Erythroblast (primary cell): ENCODE measurements at regions not wholly inside any gene's neighbourhood (a gene's known extent, or its start where the extent isn't known, plus 50 kb on each side); places are given as distances from the start of the nearest gene placed in this dataset.
A peak's percentile ranks its signal among the peaks of the same experiment; 100 is the strongest.

Experiments
- DNase-seq, 2 experiments: peaks; one replicate each; lab custom pipeline; 2025; lab: John Stamatoyannopoulos, UW
- GATA1 ChIP-seq: IDR thresholded peaks from 2 replicates; pipeline ENCODE4 v1.6.1; 2011; ENCODE audit warnings: low read depth, mild to moderate bottlenecking, control low read depth, low read length, moderate library complexity
- POLR2A ChIP-seq: IDR thresholded peaks from 2 replicates; pipeline ENCODE4 v1.6.1; 2011; ENCODE audit warnings: mild to moderate bottlenecking, low read length

- peak; percentile 6 to 27 for DNase-seq
- no peak for TF ChIP-seq POLR2A
- no peak for TF ChIP-seq GATA1
Observed at GRCh38 chr9:23492126-23493002, 333.7 kb downstream of the ELAVL2 start.

DNA sequence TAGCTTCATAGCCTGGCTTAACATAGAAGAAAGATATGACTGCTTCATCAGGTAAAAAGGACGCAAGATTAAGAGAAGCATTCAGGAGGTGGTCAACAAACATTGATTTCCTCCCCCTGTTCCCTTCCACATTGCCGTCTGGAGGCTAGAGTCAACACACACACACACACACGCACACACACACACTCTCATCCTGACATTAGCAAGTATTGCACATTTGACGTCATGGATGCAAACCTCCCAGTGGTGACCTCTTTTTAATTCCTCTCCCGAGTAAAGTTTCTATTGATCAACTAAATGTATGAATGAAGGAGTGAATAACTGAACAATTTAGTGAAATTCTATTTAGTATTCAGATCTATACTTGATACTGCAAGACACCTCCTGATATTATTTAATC, 332.8 kb downstream of the ELAVL2 start:
- TF ChIP-seq GATA1 (no peak), POLR2A (no peak)
- no peak for DNase-seq

DNA sequence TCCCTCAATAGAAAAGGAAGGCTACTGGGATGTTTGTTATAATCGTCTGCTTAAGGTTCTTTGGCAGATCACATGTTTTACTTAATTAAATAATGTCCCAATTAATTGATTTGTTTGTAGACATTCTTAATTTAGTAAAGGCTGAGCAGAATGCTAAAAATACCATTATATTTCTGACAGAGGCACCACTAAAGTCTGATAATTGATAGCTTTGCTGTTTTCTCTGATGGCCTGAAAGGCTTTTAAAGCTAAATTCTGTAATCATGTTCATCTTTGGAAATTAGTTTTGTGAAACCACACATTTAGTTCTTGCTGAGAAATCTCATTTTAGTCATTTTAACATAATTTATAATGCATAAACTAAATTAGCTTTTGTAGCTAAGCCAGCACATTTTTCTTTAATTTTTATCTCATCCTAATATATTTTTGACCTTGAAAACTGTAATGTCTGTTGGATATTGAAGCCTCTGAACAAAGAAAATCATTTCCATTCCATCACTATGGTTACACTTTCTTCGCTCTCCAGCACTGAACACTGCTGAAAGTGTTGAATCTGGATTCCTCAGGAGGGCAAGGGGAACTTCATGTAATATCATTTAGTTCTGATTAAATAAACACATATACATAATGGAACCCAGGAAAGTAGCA, 329.4 kb downstream of the ELAVL2 start:
- DNase-seq: no peak
- TF ChIP-seq POLR2A (no peak), GATA1 (no peak)

DNA sequence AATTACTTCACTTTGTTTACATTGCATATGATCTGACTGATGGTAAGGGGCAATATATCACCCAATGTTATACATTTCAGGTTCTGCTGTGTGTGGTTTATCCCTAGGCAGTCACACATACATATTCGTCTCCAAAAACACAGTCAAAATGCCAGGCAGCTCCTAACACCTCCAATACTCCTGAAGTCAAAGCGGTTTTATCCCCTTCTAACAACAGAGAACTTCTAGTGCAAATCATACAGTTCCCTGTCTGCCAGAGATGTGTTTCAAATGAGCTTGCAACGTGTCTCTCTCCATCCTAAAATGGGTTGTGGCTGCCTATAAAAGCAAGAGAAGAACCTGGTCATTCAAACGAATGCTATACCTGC, 328.9 kb downstream of the ELAVL2 start:
- DNase-seq: no peak
- TF ChIP-seq GATA1 (no peak), POLR2A (no peak)

GRCh38 chr9:23502004-23502403, 324.0 kb downstream of the ELAVL2 start:
- DNase-seq: no peak
- TF ChIP-seq GATA1 (no peak), POLR2A (no peak)

- TF ChIP-seq POLR2A (no peak), GATA1 (no peak)
- no peak for DNase-seq
Observed at GRCh38 chr9:23522952-23523351, 303.1 kb downstream of the ELAVL2 start.

DNA sequence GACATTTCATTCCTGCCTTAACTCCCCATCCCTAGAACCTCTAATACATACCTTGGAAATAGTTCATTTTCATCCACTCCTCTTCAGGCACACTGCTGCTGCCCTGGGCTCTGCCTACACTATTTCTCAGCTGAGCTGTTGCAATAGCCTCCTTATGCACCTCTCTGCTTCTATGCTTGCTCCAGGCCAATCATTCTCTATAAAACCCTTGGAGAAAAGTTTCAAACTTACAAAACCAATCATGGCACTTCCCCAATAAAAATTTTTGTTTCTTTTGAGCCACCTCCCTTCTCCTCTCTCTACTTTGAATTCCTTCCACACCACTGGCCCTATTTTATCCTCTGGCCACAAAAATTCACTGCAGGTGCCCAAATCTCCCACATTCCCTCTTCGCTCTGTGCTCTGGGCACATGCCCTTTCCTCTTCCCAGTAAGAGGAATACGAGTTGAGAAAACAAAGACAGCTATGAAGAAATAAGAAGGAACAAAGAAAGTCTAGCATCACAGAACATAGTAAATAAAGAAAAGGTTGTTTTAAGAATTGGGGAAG, 301.4 kb downstream of the ELAVL2 start:
- no peak for TF ChIP-seq GATA1
- TF ChIP-seq POLR2A: no peak
- no peak for DNase-seq

- no peak for DNase-seq
- no peak for TF ChIP-seq GATA1
- TF ChIP-seq POLR2A: no peak
Observed at GRCh38 chr9:23526806-23527205, 299.2 kb downstream of the ELAVL2 start.

GRCh38 chr9:23532282-23532681, 293.8 kb downstream of the ELAVL2 start:
- DNase-seq: no peak
- no peak for TF ChIP-seq GATA1
- TF ChIP-seq POLR2A: no peak

DNA sequence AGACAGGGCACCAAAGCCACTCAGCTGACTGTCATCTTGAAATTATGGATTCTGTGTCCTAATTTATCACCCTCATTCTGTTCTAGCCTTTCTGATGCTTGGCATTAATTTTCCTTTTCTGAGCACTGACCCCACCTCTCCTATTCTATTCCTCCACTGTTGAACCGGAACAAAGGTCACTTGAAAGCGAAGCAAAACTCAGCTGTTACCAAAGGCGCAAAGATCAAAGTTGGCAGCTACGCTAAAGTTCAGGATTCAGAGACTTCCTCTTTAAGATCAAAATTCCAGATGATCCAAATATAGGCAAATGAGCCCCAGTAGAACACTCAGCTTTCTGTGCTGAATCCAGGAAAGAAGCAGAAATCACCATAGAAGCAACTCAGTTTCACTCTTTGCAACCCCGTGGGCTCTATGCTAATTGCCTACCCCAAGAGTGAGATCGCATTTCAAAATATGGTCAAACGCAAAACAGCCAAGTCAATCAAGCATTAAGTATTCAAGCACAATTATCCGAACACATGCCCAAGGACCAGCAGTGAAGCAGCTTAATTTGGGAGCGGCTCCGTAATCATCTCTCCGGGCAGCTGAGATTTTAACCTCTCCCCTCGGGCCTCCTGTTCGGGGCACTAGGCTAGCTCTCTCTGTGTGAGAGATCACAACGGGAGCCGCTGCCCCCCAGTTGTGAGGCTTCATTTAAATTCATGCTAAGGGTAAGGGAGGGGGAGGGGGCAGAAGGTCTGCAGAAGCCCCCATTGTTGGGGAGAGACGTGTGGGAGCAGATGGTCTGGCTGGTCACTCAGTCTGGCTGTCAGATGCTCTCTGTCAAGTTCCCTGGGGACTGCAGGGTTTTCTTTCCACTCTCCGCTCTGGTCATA, 288.6 kb downstream of the ELAVL2 start:
- TF ChIP-seq POLR2A (no peak), GATA1 (no peak)
- DNase-seq: no peak

- TF ChIP-seq POLR2A: no peak
- no peak for TF ChIP-seq GATA1
- no peak for DNase-seq
Observed at GRCh38 chr9:23538067-23538402, 288.0 kb downstream of the ELAVL2 start.

GRCh38 chr9:23538461-23539003, 287.5 kb downstream of the ELAVL2 start:
- TF ChIP-seq GATA1: no peak
- TF ChIP-seq POLR2A: no peak

DNA sequence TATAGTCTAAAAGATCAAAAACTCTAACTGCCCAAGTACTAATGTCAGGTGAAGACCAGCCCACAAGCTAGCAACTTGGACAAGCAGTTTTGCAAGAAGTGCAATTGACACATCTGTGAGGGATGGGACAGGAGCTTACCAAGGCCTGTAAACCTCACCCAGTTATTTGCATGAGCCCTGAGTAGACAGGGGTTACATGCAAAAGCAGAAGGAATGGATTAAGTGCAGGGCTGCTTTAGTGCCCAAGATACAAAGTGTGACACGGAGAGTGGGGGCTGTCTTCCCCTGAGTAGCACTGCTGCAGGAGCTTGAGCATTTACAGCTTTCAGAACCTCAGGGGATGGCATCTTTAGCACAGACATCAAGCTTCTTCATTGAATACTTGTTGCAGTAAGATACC, 286.7 kb downstream of the ELAVL2 start:
- TF ChIP-seq POLR2A (no peak), GATA1 (no peak)
- DNase-seq: no peak

More at GRCh38 chr9:23538461-23539003, 287.5 kb downstream of the ELAVL2 start:
- DNase-seq: no peak
